GM18858 (cell line): ENCODE measurements at regions not wholly inside any gene's neighbourhood (a gene's known extent, or its start where the extent isn't known, plus 50 kb on each side); places are given as distances from the start of the nearest gene placed in this dataset.
"Not testable (repeated sequence)": the region's sequence is repeated elsewhere in the genome, so short reads cannot be mapped to it uniquely, and the experiment has no call there.

Experiments
- ATAC-seq: cut with Tn5 transposase; IDR thresholded peaks from one replicate; pipeline ENCODE4 v1.9.1; 2021; ENCODE audit not compliant: unreplicated experiment

DNA sequence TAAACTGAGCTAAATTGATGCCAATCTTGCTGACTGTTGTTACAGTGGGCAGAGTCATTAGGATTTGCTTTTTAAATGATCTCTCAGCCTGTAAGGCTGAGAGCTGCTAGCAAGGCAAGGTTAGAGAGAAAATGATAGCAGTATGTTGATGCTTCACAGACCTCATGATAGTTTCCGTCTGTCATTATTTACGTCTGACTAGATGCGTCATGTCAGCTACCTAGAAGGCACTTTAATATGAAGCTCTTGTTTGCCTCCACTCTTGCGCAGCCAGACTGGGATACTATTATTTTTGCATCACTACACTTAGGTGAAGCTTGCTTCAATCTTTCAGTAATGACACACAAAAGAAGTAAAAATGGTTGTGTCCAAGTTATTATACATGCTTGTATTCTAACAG lies 313.8 kb downstream of the LNPK start:
- ATAC-seq = no peak

DNA sequence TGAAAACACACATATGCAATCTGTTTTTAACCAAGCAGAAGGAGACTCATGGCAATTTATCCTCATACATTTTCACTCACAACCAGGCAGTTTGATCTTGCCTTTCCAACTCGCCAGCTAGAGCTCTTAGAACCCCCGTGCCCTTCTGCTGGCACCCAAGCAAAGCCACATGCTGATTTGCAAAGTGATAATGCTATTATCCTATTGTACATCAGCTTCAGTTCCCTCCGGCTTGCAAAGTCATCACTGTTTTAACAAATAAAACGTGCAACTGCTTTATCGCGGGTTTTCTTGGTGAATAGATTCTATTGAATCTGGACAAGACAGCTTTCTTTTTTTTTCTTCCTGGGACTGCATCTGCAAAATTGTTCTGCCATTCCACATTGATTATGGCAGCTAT lies 314.6 kb downstream of the LNPK start:
- ATAC-seq = no peak

DNA sequence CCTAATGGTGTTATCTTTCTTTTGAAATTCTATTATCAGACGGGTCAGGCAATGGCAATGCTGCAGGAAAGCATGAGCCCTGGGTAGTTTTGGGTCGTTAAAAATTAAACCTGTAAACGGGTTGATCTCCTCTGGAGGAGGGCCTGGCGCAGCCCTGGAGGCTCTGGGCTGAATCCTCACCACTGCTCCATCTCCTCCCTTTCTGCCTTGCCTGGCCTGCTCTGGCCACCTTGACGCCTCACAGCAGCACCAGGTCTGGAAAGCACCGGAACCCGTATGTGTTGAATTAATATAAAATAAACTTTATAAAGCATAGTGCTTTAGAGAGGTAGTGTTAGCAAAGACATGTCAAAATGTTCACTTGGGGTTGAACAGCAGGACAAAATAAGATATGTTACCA lies 316.1 kb downstream of the LNPK start:
- no peak for ATAC-seq

DNA sequence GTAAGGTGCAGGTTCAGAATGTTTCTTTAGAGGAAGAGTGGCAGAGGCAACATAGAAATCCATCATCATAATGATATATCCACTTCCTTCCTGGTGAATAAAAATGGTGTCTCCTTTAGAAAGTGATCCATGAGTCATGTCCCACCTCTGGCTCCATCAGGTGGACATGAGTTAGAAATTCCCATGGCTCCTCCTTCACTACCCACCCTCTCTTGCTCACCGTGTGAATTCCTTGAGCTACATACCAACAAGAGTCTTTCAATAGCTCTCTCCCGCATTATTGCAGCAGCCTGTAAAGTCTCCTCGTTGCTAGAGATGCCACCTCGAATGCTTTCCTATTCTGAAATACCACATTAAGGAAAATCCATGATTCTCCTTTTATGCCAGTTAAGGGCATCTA lies 317.6 kb downstream of the LNPK start:
- no peak for ATAC-seq

DNA sequence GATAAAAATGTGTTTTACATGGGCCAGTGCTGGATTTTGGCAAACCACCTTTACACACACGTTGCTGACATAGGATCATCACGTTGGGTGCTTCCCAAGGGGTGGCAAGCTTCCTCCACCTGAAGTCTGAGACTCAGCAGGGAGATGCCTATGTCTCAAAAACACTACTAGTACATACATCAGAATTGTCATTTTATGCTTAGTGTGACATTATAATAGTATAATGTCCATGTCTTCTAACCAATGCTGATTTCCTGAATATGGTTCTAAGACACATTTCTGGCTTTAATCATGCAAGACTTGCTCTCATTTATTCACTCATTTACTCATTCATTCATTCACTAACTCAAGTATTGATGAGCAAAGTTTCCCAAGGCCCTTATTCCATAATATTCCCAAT lies 322.3 kb downstream of the LNPK start:
- no peak for ATAC-seq

DNA sequence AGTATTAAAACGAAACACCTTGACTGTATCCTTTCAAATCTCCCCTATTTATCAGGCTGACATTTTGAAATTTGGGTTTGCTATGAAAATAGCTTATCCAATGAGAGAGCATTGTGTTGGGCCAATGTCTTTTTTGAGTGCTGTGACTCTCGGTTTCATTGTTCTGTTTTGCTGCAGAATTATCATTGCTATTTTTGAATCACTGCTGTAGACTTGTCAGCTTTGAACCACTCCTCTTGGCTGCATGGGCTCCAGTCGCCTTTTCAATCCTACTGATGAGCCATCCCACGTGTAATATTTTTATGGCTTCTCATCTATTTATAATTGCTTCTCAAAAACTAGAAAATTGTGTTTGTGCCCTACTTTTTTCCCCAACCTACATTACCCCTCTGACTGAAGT lies 322.8 kb downstream of the LNPK start:
- ATAC-seq = no peak

DNA sequence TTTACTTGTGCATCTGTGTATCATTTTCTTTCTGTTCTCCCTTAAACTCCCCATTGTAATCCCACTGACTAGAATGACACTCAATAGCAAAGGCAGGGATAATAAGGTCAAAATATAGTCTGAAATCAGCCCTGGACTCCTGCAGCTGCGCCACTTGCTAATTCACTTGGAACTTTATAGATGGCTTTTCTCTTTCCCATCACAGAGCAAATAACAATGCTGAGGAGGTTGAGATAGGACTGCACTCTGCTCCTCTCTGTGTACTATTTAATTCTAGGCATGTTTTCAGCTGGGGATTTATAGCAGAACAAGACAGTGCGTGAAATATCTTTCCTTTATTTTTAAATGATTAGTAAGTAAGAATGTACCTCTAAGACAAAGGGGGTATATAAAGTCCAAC lies 324.2 kb downstream of the LNPK start:
- no peak for ATAC-seq

DNA sequence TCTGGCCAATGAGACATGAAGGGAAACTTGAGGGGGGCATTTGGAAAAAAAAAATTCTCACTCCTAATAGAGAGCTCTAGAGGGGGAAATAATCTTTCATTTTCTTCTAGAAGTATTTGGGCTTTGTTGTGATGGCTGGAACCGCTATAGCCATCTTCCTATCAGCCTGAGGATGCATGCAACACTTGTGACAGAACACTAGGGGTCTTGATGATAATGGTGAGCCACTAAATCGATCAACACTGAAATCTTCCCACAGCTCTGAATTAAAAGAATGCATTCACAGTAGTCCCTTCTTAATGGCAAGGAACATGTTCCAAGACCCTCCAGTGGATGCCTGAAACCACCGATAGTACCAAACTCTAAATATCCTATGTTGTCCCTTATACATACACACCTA lies 325.3 kb downstream of the LNPK start:
- ATAC-seq = no peak

DNA sequence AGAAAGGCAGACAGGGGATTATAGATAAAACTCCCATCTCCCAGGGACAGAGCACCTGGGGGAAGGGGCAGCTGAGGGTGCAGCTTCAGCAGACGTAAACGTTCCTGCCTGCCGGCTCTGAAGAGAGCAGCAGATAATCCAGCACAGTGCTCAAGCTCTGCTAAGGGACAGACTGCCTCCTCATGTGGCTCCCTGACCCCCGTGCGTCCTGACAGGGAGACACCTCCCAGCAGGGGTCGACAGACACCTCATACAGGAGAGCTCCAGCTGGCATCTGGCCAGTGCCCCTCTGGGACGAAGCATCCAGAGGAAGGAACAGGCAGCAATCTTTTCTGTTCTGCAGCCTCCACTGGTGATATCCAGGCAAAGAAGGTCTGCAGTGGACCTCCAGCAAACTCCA lies 333.3 kb downstream of the LNPK start:
- not testable (repeated sequence) for ATAC-seq

DNA sequence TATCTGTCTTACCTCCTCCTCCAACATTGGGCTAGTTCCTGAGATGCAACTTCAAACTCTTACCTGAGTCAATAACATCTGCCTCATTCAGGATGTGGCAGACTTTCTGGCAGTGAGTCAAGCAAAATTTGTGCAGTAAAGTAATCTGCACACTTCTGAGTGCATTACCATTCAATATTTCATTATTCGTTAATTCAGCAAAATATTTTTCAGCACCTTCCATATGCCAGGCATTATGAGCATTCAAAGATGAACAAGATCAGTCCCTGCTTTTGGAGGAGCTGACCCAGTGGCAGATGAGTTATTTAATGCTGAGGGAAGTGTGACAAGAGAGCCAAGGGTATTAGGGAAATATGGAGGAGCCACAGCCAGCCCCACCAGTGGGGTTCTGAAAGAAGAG lies 339.7 kb downstream of the LNPK start:
- ATAC-seq = no peak

DNA sequence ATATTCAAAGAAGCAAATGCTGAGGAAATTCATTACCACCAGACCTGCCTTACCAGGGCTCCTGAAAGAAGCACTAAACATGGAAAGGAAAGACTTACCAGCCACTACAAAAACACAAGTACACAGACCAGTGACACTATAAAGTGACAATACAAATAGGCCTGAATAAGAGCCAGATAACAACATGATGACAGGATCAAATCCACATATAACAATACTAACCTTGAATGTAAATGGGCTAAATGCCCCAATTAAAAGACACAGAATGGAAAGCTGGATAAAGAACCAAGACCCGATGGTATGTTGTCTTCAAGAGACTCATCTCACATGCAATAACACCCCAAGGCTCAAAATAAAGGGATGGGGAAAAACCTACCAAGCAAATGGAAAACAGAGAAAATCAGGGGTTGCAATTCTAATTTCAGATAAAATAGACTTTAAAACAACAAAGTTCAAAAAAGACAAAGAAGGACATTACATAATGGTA lies 353.4 kb downstream of the LNPK start:
- ATAC-seq = no peak

DNA sequence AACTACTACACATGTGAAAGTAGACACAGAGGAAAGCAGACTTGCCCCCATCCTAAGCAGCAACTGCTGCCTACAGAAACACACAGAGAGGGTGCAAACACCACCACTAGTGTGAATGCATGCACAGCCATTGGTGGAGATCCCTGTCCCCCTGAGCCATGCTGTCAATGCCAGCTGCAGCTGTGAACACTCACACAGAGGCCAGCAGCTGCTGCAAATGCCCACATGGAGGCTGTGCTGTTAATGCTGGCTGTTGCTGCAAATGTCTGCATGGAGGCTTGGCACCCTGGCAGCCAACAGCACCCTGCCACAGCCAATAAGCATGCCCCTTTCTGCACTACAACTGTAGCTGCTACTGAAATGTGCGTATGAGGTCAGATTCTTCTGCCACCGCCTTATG lies 355.0 kb downstream of the LNPK start:
- ATAC-seq = no peak

DNA sequence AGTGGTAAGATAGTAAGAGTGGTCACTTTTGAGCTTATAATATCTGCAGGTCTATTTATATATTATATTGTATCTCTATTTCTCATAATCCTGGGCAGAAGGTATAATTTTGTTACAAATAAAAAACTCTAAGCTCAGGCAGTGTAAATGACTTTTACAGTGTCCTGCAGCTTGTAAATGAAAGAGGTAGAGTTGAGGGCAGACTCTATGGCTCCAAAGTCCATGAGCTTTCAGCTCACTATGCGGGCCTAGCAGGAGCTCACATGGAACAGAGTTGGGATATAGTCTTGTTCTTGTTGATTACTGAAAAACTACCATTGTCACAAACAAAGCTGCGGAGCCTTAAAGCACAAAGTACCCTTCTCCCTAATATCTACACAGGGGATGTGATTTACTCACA lies 361.4 kb downstream of the LNPK start:
- no peak for ATAC-seq

DNA sequence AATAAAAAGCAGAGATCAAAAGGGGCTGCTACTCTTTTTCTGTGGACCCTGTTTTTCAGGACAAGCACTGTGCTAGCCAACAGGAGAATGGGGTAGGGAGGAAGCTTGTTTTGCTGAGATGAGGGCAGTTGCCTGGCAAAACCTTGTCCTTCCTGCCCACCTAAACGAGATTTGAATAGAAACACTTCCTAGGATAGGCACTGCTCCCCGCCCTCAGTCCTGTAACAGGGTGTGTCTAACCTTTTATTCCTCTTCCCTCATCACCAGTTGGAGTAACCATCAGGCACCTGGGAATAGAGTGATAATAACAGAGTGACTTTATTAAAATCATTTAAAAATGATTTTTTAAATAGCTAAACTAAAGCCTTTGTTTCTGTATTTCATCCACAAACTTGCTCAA lies 368.8 kb downstream of the LNPK start:
- ATAC-seq = no peak

DNA sequence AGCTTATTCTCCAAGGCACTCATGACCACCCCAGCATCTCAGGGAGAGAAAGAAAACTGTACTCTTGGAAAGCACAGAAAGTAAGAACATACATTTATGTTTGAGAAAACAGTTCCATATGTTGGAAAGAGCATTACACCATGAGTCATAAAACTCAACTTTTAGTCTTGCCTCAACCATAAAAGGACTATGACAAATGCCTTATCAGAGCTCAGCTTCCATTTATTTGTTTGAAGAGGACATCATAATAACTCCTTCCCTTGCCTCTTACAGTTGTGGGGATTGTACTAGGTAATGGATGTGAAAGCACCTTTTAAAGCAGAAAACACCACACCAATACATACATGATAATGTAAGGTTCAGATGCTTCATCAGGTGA lies 370.8 kb downstream of the LNPK start:
- no peak for ATAC-seq

DNA sequence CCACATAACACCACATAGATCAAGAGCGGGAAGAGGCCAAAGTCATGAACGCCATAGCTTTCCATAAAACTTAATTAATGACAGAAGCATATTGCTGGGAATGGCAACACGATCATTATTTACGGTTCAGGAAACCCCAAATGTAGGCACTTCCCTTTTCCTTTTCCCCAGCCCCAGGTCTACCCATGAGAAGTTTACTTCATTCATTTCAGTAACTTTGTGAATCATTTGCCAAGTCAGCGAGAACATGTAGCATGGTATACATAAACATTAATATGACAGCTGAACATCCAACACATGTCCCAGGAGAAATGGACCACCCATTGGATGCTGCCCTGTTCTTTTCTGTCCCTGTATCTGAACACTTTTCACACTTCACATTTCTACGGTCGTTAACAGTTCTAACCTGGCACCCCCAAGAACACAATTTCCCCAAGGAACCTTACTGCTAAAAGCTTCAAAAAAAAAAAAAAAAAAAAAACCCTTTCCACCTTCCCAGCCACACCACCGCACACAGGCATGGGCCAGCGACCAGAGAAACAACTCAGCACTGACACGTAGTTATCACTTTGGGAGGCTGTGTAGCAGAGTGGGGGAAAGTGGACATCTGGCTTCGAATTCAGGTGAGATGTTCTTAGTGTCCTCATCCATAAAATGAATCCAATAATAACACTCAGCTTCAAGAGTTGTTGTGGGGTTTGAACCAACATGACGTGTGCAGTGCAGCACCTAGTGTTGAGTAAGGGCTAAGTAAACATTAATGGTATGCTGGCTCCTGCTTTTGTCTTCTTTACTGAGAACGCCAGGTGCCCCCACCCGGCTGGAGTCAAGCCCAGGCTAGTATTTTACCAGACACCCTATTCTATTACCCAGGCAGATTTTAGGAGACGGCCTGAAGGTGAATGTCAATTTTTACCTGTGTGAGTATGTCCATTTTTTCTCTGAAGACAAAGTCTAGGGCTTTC lies 371.5 kb downstream of the LNPK start:
- no peak for ATAC-seq

DNA sequence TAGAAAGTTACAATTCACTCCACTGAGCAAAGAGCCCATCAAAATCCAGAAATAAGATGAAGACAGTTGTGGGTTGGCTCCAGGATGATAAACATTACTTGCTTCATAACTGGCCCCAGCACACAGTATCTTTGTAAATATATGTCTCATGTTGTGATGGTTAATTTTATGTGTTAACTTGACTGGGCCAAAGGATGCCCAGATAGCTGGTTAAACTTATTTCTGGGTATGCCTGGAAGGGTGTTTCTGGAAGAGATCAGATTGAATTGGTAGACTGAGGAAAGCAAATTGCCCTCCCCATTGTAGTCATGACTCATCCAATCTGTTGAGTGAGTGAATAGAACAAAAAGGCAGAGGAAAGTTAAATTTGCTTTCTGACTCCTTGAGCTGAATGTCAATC lies 373.8 kb downstream of the LNPK start:
- ATAC-seq = no peak

DNA sequence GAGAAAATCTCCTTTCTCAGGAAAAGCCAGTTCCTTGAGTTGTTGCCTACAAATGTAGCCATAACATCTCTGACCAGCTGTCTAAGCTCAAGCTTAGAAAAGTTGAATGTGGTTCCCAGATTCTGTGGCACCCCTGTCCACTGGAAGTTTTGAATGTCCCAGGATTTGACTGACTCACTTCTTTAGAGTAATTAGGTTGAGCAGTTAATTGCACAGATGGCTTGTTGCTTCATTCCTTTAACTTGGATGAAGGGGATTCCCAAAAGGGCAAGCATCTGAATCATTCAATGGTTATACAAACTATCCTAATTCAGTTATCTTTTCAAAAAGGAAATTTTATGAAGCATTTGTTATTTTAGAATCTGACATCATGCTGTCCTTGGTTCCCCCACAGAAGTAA lies 374.7 kb downstream of the LNPK start:
- no peak for ATAC-seq

DNA sequence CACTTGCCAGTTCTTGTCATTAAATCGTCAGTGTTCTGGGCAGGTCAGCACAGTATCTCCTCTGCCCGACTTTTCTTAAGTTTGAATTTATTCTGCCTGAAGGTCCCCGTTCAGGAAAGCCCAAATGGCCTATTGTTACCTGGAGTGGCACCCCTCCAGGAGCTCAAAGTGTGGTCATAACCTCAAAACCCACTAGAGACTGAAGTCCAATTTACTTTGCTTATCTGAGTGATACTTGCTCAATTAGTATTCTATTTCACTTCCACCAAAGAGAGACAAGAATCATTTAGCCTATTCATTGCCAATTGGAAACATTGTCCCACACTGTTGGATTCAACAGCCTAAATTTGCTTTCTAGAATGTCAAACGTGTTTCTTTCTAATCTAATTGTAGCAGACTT lies 375.3 kb downstream of the LNPK start:
- ATAC-seq = no peak

DNA sequence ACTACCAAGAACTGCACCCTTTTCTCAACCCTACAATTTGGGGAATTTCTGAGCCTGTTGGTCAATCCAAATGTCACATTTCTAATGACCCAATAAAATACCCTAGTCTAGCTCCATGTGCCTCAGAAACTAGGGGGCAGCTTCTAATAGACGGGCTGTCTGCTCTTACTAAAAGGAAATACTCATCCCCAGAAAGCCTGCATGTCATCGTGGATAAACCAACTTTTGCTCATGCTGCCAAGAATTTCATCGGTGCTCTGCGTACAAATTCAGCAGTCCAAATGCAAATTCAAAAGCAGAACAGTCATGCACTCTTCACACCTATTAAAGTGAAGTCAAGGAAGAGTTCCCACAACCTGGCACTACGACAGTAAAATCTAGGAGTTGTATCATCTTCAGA lies 377.3 kb downstream of the LNPK start:
- no peak for ATAC-seq

DNA sequence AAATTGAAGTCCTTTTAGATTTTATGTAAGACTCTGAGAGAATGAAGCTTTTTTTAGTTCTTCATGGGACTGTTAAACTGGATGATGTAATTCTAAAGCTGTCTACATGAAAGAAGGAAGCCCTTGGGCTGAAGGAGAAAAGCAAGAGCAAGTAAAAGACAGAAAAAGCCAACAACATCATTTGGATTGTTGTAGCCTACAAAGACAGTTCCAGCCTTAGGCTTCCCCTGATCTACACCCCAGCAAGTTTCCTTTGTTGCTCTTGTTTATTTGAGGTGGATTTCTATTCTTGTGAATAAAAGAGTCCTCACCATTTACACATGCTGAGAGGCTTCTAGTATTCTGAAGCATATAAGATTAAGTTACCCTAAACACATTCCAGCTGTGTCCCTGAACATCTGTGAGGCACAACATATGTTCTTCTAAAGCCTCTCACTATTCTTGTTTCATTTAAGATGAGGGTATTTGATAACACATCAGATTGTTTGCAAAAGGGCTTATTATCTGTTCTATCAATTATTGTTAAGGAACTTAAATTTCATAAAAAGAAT lies 377.8 kb downstream of the LNPK start:
- no peak for ATAC-seq

DNA sequence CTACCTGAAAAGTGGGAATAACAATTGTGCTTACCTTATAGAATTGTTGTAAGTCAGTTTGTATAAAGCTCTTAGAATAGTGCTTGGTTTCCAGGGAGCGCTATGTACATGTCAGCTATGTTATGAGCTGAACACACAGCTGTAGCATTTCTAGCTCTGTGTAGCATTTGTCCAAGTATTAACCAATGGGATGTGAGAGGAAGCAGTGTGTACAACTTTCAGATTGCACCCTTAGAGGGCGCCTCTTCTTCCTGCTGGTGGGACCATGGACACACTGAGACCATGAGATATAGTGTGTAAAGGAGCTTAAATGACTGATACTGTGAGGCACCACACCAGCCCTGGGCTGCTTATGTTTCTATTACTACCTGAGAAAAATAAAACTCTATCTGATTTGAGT lies 380.2 kb downstream of the LNPK start:
- no peak for ATAC-seq

DNA sequence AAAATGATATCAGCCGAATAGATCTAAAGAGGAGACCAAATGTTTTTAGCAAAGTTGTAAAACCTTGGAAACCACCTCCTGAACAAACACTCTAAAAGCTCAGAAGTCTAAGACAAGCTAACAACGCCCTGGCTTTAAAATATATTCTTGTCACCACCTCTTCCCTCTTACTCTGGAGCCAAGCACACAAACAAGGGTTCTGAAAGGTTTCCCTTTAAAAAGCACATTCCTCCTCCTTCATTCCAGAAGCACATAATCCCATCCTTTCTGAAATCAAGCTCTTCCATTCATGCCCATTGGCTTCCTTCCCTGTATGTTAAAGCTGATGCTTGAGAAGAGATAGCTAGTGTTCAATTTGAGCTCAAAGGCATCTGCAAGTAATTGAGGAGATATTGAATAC lies 382.0 kb downstream of the LNPK start:
- ATAC-seq = no peak
